ES-I3 (cell line): ENCODE measurements at regions not wholly inside any gene's neighbourhood (a gene's known extent, or its start where the extent isn't known, plus 50 kb on each side); places are given as distances from the start of the nearest gene placed in this dataset.

Source experiments
- H3K36me3 ChIP-seq: 2 replicates; pipeline ENCODE4 v1.6.1; 2013; ENCODE audit warnings: mild to moderate bottlenecking, low read length, control low read depth, moderate library complexity; ENCODE audit not compliant: insufficient read depth
- H3K4me1 ChIP-seq: 2 replicates; pipeline ENCODE4 v1.6.1; 2013; ENCODE audit warnings: mild to moderate bottlenecking, control low read depth, low read length; ENCODE audit not compliant: insufficient read depth
- H3K9ac ChIP-seq: 2 replicates; pipeline ENCODE4 v1.6.1; 2013; ENCODE audit warnings: low read depth, mild to moderate bottlenecking, low read length, moderate library complexity
- H3K9me3 ChIP-seq: 2 replicates; pipeline ENCODE4 v1.6.1; 2013; ENCODE audit warnings: mild to moderate bottlenecking, low read length, moderate library complexity; ENCODE audit not compliant: control insufficient read depth, insufficient read depth

GRCh38 chr5:2403296-2403695 lies 348.2 kb downstream of the IRX2 start:
- no peak overlapping the region for H3K9ac ChIP-seq
- no peaks in the 10 kb centered on the region for H3K4me1 ChIP-seq
- no peaks in the 10 kb centered on the region for H3K9me3 ChIP-seq
- no peaks in the 10 kb centered on the region for H3K36me3 ChIP-seq

GRCh38 chr5:2399804-2400203 lies 351.7 kb downstream of the IRX2 start:
- no peaks in the 10 kb centered on the region for H3K4me1 ChIP-seq
- H3K9me3 ChIP-seq = no peaks in the 10 kb centered on the region
- no peak overlapping the region for H3K9ac ChIP-seq
- H3K36me3 ChIP-seq = no peaks in the 10 kb centered on the region

GRCh38 chr5:2399096-2399495 lies 352.4 kb downstream of the IRX2 start:
- Histone ChIP-seq H3K4me1 (no peaks in the 10 kb centered on the region), H3K36me3 (no peaks in the 10 kb centered on the region), H3K9ac (no peak overlapping the region), H3K9me3 (no peaks in the 10 kb centered on the region)

- no peaks in the 10 kb centered on the region for H3K9me3 ChIP-seq
- H3K4me1 ChIP-seq = no peaks in the 10 kb centered on the region
- no peak overlapping the region for H3K9ac ChIP-seq
- H3K36me3 ChIP-seq = no peaks in the 10 kb centered on the region
Measured at GRCh38 chr5:2393556-2393955, 357.9 kb downstream of the IRX2 start.

- Histone ChIP-seq H3K9ac (no peak overlapping the region), H3K9me3 (no peaks in the 10 kb centered on the region), H3K4me1 (no peaks in the 10 kb centered on the region), H3K36me3 (no peaks in the 10 kb centered on the region)
Measured at GRCh38 chr5:2391566-2391965, 359.9 kb downstream of the IRX2 start.

GRCh38 chr5:2391021-2391420 lies 360.5 kb downstream of the IRX2 start:
- Histone ChIP-seq H3K9me3 (no peaks in the 10 kb centered on the region), H3K4me1 (no peaks in the 10 kb centered on the region), H3K36me3 (no peaks in the 10 kb centered on the region), H3K9ac (no peak overlapping the region)

GRCh38 chr5:2388571-2388970 lies 362.9 kb downstream of the IRX2 start:
- H3K36me3 ChIP-seq = no peaks in the 10 kb centered on the region
- no peaks in the 10 kb centered on the region for H3K9me3 ChIP-seq
- H3K9ac ChIP-seq = no peak overlapping the region
- no peaks in the 10 kb centered on the region for H3K4me1 ChIP-seq

- no peak overlapping the region for H3K9ac ChIP-seq
- H3K9me3 ChIP-seq = no peaks in the 10 kb centered on the region; the same call in 1 of the 2 replicates
- H3K36me3 ChIP-seq = no peaks in the 10 kb centered on the region
- H3K4me1 ChIP-seq = no peaks in the 10 kb centered on the region
Measured at GRCh38 chr5:2387634-2388325, 363.7 kb downstream of the IRX2 start.

GRCh38 chr5:2387250-2387633 lies 364.2 kb downstream of the IRX2 start:
- no peaks in the 10 kb centered on the region for H3K4me1 ChIP-seq
- no peaks in the 10 kb centered on the region for H3K36me3 ChIP-seq
- H3K9ac ChIP-seq = no peak overlapping the region
- H3K9me3 ChIP-seq = no peaks in the 10 kb centered on the region; the same call in 1 of the 2 replicates

GRCh38 chr5:2385818-2386217 lies 365.7 kb downstream of the IRX2 start:
- Histone ChIP-seq H3K4me1 (no peaks in the 10 kb centered on the region), H3K36me3 (no peaks in the 10 kb centered on the region), H3K9me3 (no peaks in the 10 kb centered on the region; the same call in 1 of the 2 replicates), H3K9ac (no peak overlapping the region)

GRCh38 chr5:2383698-2384065 lies 367.8 kb downstream of the IRX2 start:
- H3K4me1 ChIP-seq = no peaks in the 10 kb centered on the region
- no peak overlapping the region for H3K9ac ChIP-seq
- H3K36me3 ChIP-seq = no peaks in the 10 kb centered on the region

GRCh38 chr5:2382776-2383697 lies 368.4 kb downstream of the IRX2 start:
- Histone ChIP-seq H3K9ac (no peak overlapping the region), H3K9me3 (no peaks in the 10 kb centered on the region; the same call in 1 of the 2 replicates), H3K36me3 (no peaks in the 10 kb centered on the region), H3K4me1 (no peaks in the 10 kb centered on the region)

More at GRCh38 chr5:2383698-2384065, 367.8 kb downstream of the IRX2 start:
- no peaks in the 10 kb centered on the region; the same call in 1 of the 2 replicates for H3K9me3 ChIP-seq

GRCh38 chr5:2381861-2382260 lies 369.6 kb downstream of the IRX2 start:
- Histone ChIP-seq H3K4me1 (no peaks in the 10 kb centered on the region), H3K36me3 (no peaks in the 10 kb centered on the region), H3K9ac (no peak overlapping the region), H3K9me3 (no peaks in the 10 kb centered on the region; the same call in 1 of the 2 replicates)

- Histone ChIP-seq H3K36me3 (no peaks in the 10 kb centered on the region), H3K9ac (no peak overlapping the region), H3K4me1 (no peaks in the 10 kb centered on the region), H3K9me3 (no peaks in the 10 kb centered on the region; the same call in 1 of the 2 replicates)
Measured at GRCh38 chr5:2381070-2381469, 370.4 kb downstream of the IRX2 start.

- Histone ChIP-seq H3K36me3 (no peaks in the 10 kb centered on the region), H3K4me1 (no peaks in the 10 kb centered on the region), H3K9me3 (no peaks in the 10 kb centered on the region; the same call in 1 of the 2 replicates), H3K9ac (no peak overlapping the region)
Measured at GRCh38 chr5:2378976-2379375, 372.5 kb downstream of the IRX2 start.
